A549 (cell line): ENCODE measurements at regions not wholly inside any gene's neighbourhood (a gene's known extent, or its start where the extent isn't known, plus 50 kb on each side); places are given as distances from the start of the nearest gene placed in this dataset.
A peak's percentile ranks its signal among the peaks of the same experiment; 100 is the strongest.
"Not testable (repeated sequence)": the region's sequence is repeated elsewhere in the genome, so short reads cannot be mapped to it uniquely, and the experiment has no call there.

Experiments used
- ATAC-seq, 2 experiments: fragments of 200-7000 bp in 1 of 2; fragments of >200 bp in 1 of 2; cut with Nextera tagmentation in 1 of 2; cut with Tn5 transposase in 1 of 2; 3 replicates each; pipeline versions ENCODE4 v1.8.0 to v1.9.1; 2018 to 2020; ENCODE audit warnings: mild to moderate bottlenecking in 1 of 2, moderate library complexity in 1 of 2
- CTCF ChIA-PET: fragments of 300-600 bp; sonication (Branson Sonifier 250); formaldehyde crosslinking; extraction: SDS; loops from one replicate; lab custom pipeline; 2021; ENCODE audit warnings: antibody characterized with exemption, inconsistent platforms; lab: Yijun Ruan, JAX
- POLR2A ChIA-PET: fragments of 350-600 bp; formaldehyde crosslinking; extraction: SDS; loops from one replicate; lab custom pipeline; 2021; ENCODE audit warnings: antibody characterized with exemption, inconsistent platforms; lab: Yijun Ruan, JAX
- DNase-seq, 2 experiments: peaks; one replicate each; pipeline versions ENCODE4 v3.0.0 to v3.0.0-alpha.2; 2011 to 2016; ENCODE audit warnings: low read depth in 1 of 2, low spot score in 1 of 2
- FAIRE-seq: peaks from 2 replicates; lab custom pipeline; 2011; peaks lifted over from hg19 to GRCh38; lab: Jason Lieb, UNC
- H3K27ac ChIP-seq, 2 experiments: fragments of >200 bp; sonication (Bioruptor Twin); formaldehyde crosslinking; 3 replicates each; pipeline ENCODE4 v1.5.1; 2016 to 2017
- H3K4me1 ChIP-seq: fragments of >200 bp; sonication (Bioruptor Twin); formaldehyde crosslinking; 3 replicates; pipeline ENCODE4 v1.6.1; 2016
- H3K4me2 ChIP-seq: fragments of >200 bp; sonication (Bioruptor Twin); formaldehyde crosslinking; 3 replicates; pipeline ENCODE4 v1.6.1; 2016
- H3K4me3 ChIP-seq: fragments of >200 bp; sonication (Bioruptor Twin); formaldehyde crosslinking; 3 replicates; pipeline ENCODE4 v1.5.1; 2016
- H3K9me3 ChIP-seq: fragments of >200 bp; sonication (Bioruptor Twin); formaldehyde crosslinking; 3 replicates; pipeline ENCODE4 v1.6.1; 2016
- BCL3 ChIP-seq: fragments of >200 bp; sonication (Bioruptor Twin); formaldehyde crosslinking; IDR thresholded peaks from 3 replicates; pipeline ENCODE4 v1.6.1; 2016
- E2F6 ChIP-seq: IDR thresholded peaks from 2 replicates; pipeline ENCODE4 v1.6.1; 2012; ENCODE audit warnings: low read depth, borderline replicate concordance
- EP300 ChIP-seq, 2 experiments: fragments of >200 bp; sonication (Bioruptor Twin); formaldehyde crosslinking; IDR thresholded peaks; 2 replicates in 1 of 2; 3 replicates in 1 of 2; pipeline ENCODE4 v1.6.1; 2016 to 2017
- ESRRA ChIP-seq: fragments of 150-350 bp; IDR thresholded peaks from 2 replicates; pipeline ENCODE4 v1.6.1; 2014; ENCODE audit warnings: mild to moderate bottlenecking, low read length, borderline replicate concordance
- FOSL2 ChIP-seq, 2 experiments: fragments of 450-650 bp in 1 of 2; fragments of >200 bp in 1 of 2; sonication (Bioruptor Twin) in 1 of 2; formaldehyde crosslinking; IDR thresholded peaks; 2 replicates each; pipeline versions ENCODE4 v1.5.0 to v1.6.1; 2016 to 2020; ENCODE audit warnings: mild to moderate bottlenecking in 1 of 2, moderate library complexity in 1 of 2
- HEYL ChIP-seq: fragments of 250-450 bp; sonication (Bioruptor Pico); IDR thresholded peaks from 2 replicates; pipeline ENCODE4 v1.8.0; 2021; ENCODE audit warnings: mild to moderate bottlenecking, moderate library complexity
- JUN ChIP-seq, 2 experiments: fragments of >200 bp; sonication (Bioruptor Twin); formaldehyde crosslinking; IDR thresholded peaks; 2 replicates in 1 of 2; 3 replicates in 1 of 2; pipeline ENCODE4 v1.6.1; 2016 to 2017
- JUNB ChIP-seq: fragments of >200 bp; sonication (Bioruptor Twin); formaldehyde crosslinking; IDR thresholded peaks from 2 replicates; pipeline ENCODE4 v1.6.1; 2016
- MAFK ChIP-seq: fragments of 450-650 bp; IDR thresholded peaks from 2 replicates; pipeline ENCODE4 v1.6.1; 2014; ENCODE audit not compliant: partially characterized antibody
- MAX ChIP-seq: IDR thresholded peaks from 2 replicates; pipeline ENCODE4 v1.6.1; 2012
- MAZ ChIP-seq: fragments of 150-350 bp; IDR thresholded peaks from 2 replicates; pipeline ENCODE4 v1.6.1; 2014; ENCODE audit warnings: antibody characterized with exemption, low read depth, low read length, borderline replicate concordance
- NFE2L2 ChIP-seq: fragments of 150-350 bp; conservative IDR thresholded peaks from 2 replicates; pipeline ENCODE4 v1.6.1; 2014; ENCODE audit warnings: low read length
- NPAS2 ChIP-seq: fragments of 250-450 bp; sonication (Bioruptor Pico); IDR thresholded peaks from 2 replicates; pipeline ENCODE4 v1.8.0; 2022; ENCODE audit warnings: mild to moderate bottlenecking, moderate library complexity, borderline replicate concordance
- PHF8 ChIP-seq: fragments of 200-600 bp; sonication (generic); IDR thresholded peaks from 2 replicates; pipeline ENCODE4 v1.6.1; 2016; ENCODE audit warnings: low read depth, mild to moderate bottlenecking, antibody characterized with exemption, moderate library complexity, borderline replicate concordance
- RAD21 ChIP-seq, 2 experiments: fragments of >200 bp in 1 of 2; sonication (Bioruptor Twin) in 1 of 2; formaldehyde crosslinking in 1 of 2; IDR thresholded peaks in 1 of 2; conservative IDR thresholded peaks in 1 of 2; 2 replicates in 1 of 2; 3 replicates in 1 of 2; pipeline ENCODE4 v1.6.1; 2012 to 2018; ENCODE audit warnings: inconsistent platforms in 1 of 2
- RCOR1 ChIP-seq: fragments of 150-350 bp; IDR thresholded peaks from 2 replicates; pipeline ENCODE4 v1.6.1; 2014; ENCODE audit warnings: antibody characterized with exemption, low read length, low read depth
- REST ChIP-seq: fragments of 200-600 bp; sonication (generic); IDR thresholded peaks from 2 replicates; pipeline ENCODE4 v1.6.1; 2016; ENCODE audit warnings: antibody characterized with exemption, mild to moderate bottlenecking, moderate library complexity
- RNF2 ChIP-seq: fragments of 200-600 bp; sonication (generic); IDR thresholded peaks from 2 replicates; pipeline ENCODE4 v1.6.1; 2016; ENCODE audit warnings: low read depth, mild to moderate bottlenecking, antibody characterized with exemption, moderate library complexity, borderline replicate concordance
- TFCP2L1 ChIP-seq: fragments of 250-450 bp; sonication (Bioruptor Pico); IDR thresholded peaks from 2 replicates; pipeline ENCODE4 v1.5.0; 2021; ENCODE audit warnings: mild to moderate bottlenecking
- ZC3H11A ChIP-seq: fragments of 450-650 bp; IDR thresholded peaks from 2 replicates; pipeline ENCODE4 v1.6.1; 2014; ENCODE audit warnings: antibody characterized with exemption, mild to moderate bottlenecking
- WGBS: methylation state at CpG from one replicate; pipeline ENCODE4 v1.1.6; 2017; ENCODE audit errors: missing lambda C conversion rate; 5-methylcytosine and 5-hydroxymethylcytosine counted together

- no peak for TF ChIP-seq REST
Observed at GRCh38 chr20:56710125-56710524, 81.0 kb downstream of the TFAP2C start (continued).

- Histone ChIP-seq H3K4me1 (peaks cover 13% of the 10 kb centered on the region), H3K4me2 (peak overlapping the region; percentile 48; the same call in 2 of the 3 replicates), H3K27ac (peak overlapping the region in 1 of 2 experiments; percentile 60; a peak in 3 of 6 replicates)
- not testable (repeated sequence) for ATAC-seq, H3K4me3 ChIP-seq, H3K9me3 ChIP-seq, DNase-seq, FAIRE-seq
- POLR2A ChIA-PET, result interaction anchor here (1.2 kb wide), 1 partner anchor 78 kb away, joined by 4 read pairs; no protein-coding TSS in a partner anchor
- CTCF ChIA-PET, result interaction anchor here (0.9 to 1.4 kb wide), 2 partner anchors 10 to 32 kb away, joined by 3 to 5 read pairs; no protein-coding TSS in a partner anchor
- 73% methylated on average over 1 of the region's 2 CpGs for WGBS
Observed at GRCh38 chr20:56710577-56710976, 81.5 kb downstream of the TFAP2C start.

- no peak overlapping the region for H3K4me3 ChIP-seq
- CTCF ChIA-PET, result interaction anchor here (1.0 to 1.3 kb wide), 3 partner anchors 35 to 264 kb away, joined by 3 to 5 read pairs (median 4); no protein-coding TSS in a partner anchor
Observed at GRCh38 chr20:56711018-56711417, 81.9 kb downstream of the TFAP2C start.

GRCh38 chr20:56715309-56715708 lies 86.2 kb downstream of the TFAP2C start:
- no peak for FAIRE-seq
- Histone ChIP-seq H3K9me3 (no peaks in the 10 kb centered on the region), H3K4me1 (peaks cover 13% of the 10 kb centered on the region), H3K4me3 (no peak overlapping the region), H3K27ac (peak overlapping the region in 1 of 2 experiments; percentile 28; a peak in 1 of 6 replicates), H3K4me2 (no peak overlapping the region)
- POLR2A ChIA-PET, result no interaction called here
- WGBS, result 89% methylated on average over 10 of the region's 10 CpGs
- CTCF ChIA-PET, result no interaction called here
- no peak for DNase-seq
- no peak for ATAC-seq
- no peak for TF ChIP-seq TFCP2L1 (CRISPR knock-in tag)
- no peak for TF ChIP-seq E2F6
- no peak for TF ChIP-seq RCOR1
- no peak for TF ChIP-seq ESRRA
- no peak for TF ChIP-seq HEYL
- no peak for TF ChIP-seq NPAS2 (CRISPR knock-in tag)
- TF ChIP-seq MAZ, result no peak
- TF ChIP-seq JUN (IDR thresholded peaks at IDR 0.05), result no peak
- no peak for TF ChIP-seq RNF2
- TF ChIP-seq JUNB, result no peak
- no peak for TF ChIP-seq ZC3H11A
- TF ChIP-seq BCL3, result no peak
- no peak for TF ChIP-seq EP300 (IDR thresholded peaks at IDR 0.05)
- TF ChIP-seq RAD21 (conservative IDR thresholded peaks at IDR 0.05 in 1 of 2, IDR thresholded peaks at IDR 0.05 in 1 of 2), result no peak
- TF ChIP-seq MAFK, result no peak
- TF ChIP-seq NFE2L2, result no peak

More at GRCh38 chr20:56711018-56711417, 81.9 kb downstream of the TFAP2C start:
- POLR2A ChIA-PET, result interaction anchor here (0.6 to 1.2 kb wide), 2 partner anchors 12 to 77 kb away, joined by 3 to 4 read pairs; no protein-coding TSS in a partner anchor
- DNase-seq (peak; percentile 38 to 77), ATAC-seq (peak; percentile 72 to 81), FAIRE-seq (peak; percentile 61)
- WGBS, result 5% methylated on average over 6 of the region's 6 CpGs
- Histone ChIP-seq H3K9me3 (no peaks in the 10 kb centered on the region), H3K4me2 (peak overlapping the region; percentile 48), H3K4me1 (peaks cover 13% of the 10 kb centered on the region)
- TF ChIP-seq MAX, result peak; percentile 48; the same call in 1 of the 2 replicates
- no peak for TF ChIP-seq PHF8
- TF ChIP-seq EP300 (IDR thresholded peaks at IDR 0.05), result no peak
- no peak for TF ChIP-seq FOSL2 (IDR thresholded peaks at IDR 0.05)
- 0 out of 2 replicates have a peak, but pooled peaks have one; percentile 22 for TF ChIP-seq FOSL2 (CRISPR knock-in tag; IDR thresholded peaks at IDR 0.05)
- TF ChIP-seq, all 56 proteins: peak for 2
- H3K27ac ChIP-seq, result peak overlapping the region; percentile 19 to 60; a peak in 4 of 6 replicates
